H1 (cell line): ENCODE measurements at regions not wholly inside any gene's neighbourhood (a gene's known extent, or its start where the extent isn't known, plus 50 kb on each side); places are given as distances from the start of the nearest gene placed in this dataset.

ENCODE experiments used
- TF ChIP-seq, protein P1 (sequence below): IDR thresholded peaks from 2 replicates; pipeline ENCODE4 v1.6.1; 2011; ENCODE audit warnings: low read depth, mild to moderate bottlenecking, low read length; ENCODE audit not compliant: insufficient read depth

DNA sequence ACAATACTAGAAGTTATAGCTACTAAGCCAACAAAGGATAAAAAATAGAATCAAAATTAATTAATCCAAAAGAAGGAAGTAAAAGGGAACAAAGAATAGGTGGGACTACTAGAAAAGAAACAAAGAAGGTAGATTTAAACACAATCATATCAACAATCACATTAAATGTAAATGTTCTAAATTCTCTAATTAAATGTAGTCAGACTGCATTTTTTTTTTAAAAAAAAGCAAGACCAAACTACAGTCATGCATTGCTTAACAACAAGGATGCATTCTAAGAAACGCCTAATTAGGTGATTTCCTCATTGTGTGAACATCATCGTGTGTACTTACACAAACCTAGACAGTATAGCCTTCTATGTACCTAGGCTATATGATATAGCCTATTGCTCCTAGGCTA is 59.7 kb upstream of the ADAM23 start (continued):
- TF ChIP-seq, protein P1, sequence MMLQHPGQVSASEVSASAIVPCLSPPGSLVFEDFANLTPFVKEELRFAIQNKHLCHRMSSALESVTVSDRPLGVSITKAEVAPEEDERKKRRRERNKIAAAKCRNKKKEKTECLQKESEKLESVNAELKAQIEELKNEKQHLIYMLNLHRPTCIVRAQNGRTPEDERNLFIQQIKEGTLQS = no peak
